ENCODE measurements at regions not wholly inside any gene's neighbourhood (a gene's known extent, or its start where the extent isn't known, plus 50 kb on each side); places are given as distances from the start of the nearest gene placed in this dataset.

DNA sequence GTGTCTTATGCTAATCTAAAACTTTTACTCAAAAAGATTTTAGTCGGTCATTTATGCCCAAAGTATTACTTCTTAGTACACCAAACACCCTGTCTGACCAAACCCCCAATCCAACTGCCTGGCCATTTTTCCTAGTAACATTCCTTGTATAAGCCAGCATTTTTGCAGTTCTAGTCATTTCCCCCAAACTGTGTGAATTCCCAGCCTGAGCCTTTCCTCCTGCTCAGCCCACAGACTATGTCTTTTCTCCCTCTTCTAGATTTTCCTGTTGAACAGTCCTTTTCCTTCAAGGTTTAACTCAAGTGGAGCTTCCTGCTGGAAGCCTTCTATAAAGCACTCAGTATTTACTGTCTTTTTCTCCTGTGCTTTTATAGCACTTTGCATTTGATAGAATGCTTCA, 843.8 kb downstream of the USP25 start:
- TF ChIP-seq CTCF (IDR thresholded peaks at IDR 0.05; ENCODE audit: insufficient read depth, low read length, poor library complexity, severe bottlenecking): no peak
- H3K27me3 ChIP-seq (ENCODE audit: control insufficient read depth, insufficient read depth, low read length): no peaks in the 10 kb centered on the region
- no peak for DNase-seq (ENCODE audit: low read depth)
- H3K4me3 ChIP-seq (ENCODE audit: low read depth, low read length): no peak overlapping the region
- no peaks in the 10 kb centered on the region for H3K36me3 ChIP-seq (ENCODE audit: control insufficient read depth, insufficient read depth, low read length)

GRCh38 chr21:16577975-16578374, 848.2 kb downstream of the USP25 start:
- TF ChIP-seq CTCF (IDR thresholded peaks at IDR 0.05; ENCODE audit: insufficient read depth, low read length, poor library complexity, severe bottlenecking): no peak
- no peak for DNase-seq (ENCODE audit: low read depth)
- Histone ChIP-seq H3K4me3 (ENCODE audit: low read depth, low read length) (no peak overlapping the region), H3K36me3 (ENCODE audit: control insufficient read depth, insufficient read depth, low read length) (no peaks in the 10 kb centered on the region), H3K27me3 (ENCODE audit: control insufficient read depth, insufficient read depth, low read length) (no peaks in the 10 kb centered on the region)

- Histone ChIP-seq H3K4me3 (ENCODE audit: low read depth, low read length) (no peak overlapping the region), H3K36me3 (ENCODE audit: control insufficient read depth, insufficient read depth, low read length) (no peaks in the 10 kb centered on the region), H3K27me3 (ENCODE audit: control insufficient read depth, insufficient read depth, low read length) (no peaks in the 10 kb centered on the region)
- no peak for TF ChIP-seq CTCF (IDR thresholded peaks at IDR 0.05; ENCODE audit: insufficient read depth, low read length, poor library complexity, severe bottlenecking)
- DNase-seq (ENCODE audit: low read depth): no peak
Observed at GRCh38 chr21:16578912-16579311, 849.1 kb downstream of the USP25 start.

GRCh38 chr21:16579538-16579937, 849.8 kb downstream of the USP25 start:
- Histone ChIP-seq H3K36me3 (ENCODE audit: control insufficient read depth, insufficient read depth, low read length) (no peaks in the 10 kb centered on the region), H3K27me3 (ENCODE audit: control insufficient read depth, insufficient read depth, low read length) (no peaks in the 10 kb centered on the region), H3K4me3 (ENCODE audit: low read depth, low read length) (no peak overlapping the region)
- TF ChIP-seq CTCF (IDR thresholded peaks at IDR 0.05; ENCODE audit: insufficient read depth, low read length, poor library complexity, severe bottlenecking): no peak
- DNase-seq (ENCODE audit: low read depth): no peak

DNA sequence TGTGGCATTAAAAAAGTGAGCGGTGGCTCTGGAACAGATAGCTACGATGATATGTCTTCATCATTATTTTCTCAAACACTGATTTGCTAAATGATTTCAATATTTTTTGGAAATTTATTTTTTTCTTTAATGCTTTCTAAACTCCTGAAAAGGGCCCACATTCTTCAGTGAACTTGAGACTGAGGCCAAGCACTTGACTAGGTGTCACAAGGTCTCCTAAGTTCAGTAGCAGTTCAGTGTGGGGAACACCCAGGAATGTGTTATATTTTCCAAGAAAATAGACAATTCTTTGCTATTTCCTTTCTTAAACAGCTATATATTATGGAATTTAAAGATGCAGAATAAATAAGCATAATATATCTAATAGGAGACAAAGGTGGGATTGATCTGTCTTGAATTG, 850.9 kb downstream of the USP25 start:
- no peak for TF ChIP-seq CTCF (IDR thresholded peaks at IDR 0.05; ENCODE audit: insufficient read depth, low read length, poor library complexity, severe bottlenecking)
- no peaks in the 10 kb centered on the region for H3K36me3 ChIP-seq (ENCODE audit: control insufficient read depth, insufficient read depth, low read length)
- DNase-seq (ENCODE audit: low read depth): no peak
- H3K4me3 ChIP-seq (ENCODE audit: low read depth, low read length): no peak overlapping the region
- no peaks in the 10 kb centered on the region for H3K27me3 ChIP-seq (ENCODE audit: control insufficient read depth, insufficient read depth, low read length)

- Histone ChIP-seq H3K27me3 (ENCODE audit: control insufficient read depth, insufficient read depth, low read length) (no peaks in the 10 kb centered on the region), H3K36me3 (ENCODE audit: control insufficient read depth, insufficient read depth, low read length) (no peaks in the 10 kb centered on the region), H3K4me3 (ENCODE audit: low read depth, low read length) (no peak overlapping the region)
- TF ChIP-seq CTCF (IDR thresholded peaks at IDR 0.05; ENCODE audit: insufficient read depth, low read length, poor library complexity, severe bottlenecking): no peak
- DNase-seq (ENCODE audit: low read depth): no peak
Observed at GRCh38 chr21:16583556-16583955, 853.8 kb downstream of the USP25 start.
